ENCODE measurements at regions not wholly inside any gene's neighbourhood (a gene's known extent, or its start where the extent isn't known, plus 50 kb on each side); places are given as distances from the start of the nearest gene placed in this dataset.

- TF ChIP-seq CTCF (IDR thresholded peaks at IDR 0.05) = no peak
- no peak for TF ChIP-seq EZH2 (IDR thresholded peaks at IDR 0.05; ENCODE audit: borderline replicate concordance, insufficient read depth, low read depth, low read length, poor library complexity, severe bottlenecking)
These were observed 608.1 kb downstream of the PKHD1 start for GRCh38 chr6:51479296-51479695.

All from B cell (primary cell).